ENCODE measurements at regions not wholly inside any gene's neighbourhood (a gene's known extent, or its start where the extent isn't known, plus 50 kb on each side); places are given as distances from the start of the nearest gene placed in this dataset.

DNA sequence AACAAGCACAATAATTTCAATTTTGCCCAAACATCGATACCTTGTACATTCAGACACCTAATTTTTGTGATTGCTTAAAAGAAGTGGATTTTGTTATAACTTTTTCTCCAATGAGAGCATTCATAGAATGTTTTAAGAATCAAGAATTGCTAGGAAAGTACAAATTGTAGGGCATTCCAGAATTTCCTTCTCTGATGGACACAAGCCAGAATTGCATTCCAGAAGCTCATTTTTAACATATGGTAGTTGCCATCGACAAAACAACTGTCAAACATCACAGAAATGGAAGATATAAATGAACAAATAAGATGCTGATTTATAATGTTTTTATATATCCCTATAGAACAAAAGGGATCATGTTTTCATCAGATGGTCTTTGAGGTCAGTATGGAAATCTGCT, 258.4 kb upstream of the NPVF start:
- TF ChIP-seq, protein P1, sequence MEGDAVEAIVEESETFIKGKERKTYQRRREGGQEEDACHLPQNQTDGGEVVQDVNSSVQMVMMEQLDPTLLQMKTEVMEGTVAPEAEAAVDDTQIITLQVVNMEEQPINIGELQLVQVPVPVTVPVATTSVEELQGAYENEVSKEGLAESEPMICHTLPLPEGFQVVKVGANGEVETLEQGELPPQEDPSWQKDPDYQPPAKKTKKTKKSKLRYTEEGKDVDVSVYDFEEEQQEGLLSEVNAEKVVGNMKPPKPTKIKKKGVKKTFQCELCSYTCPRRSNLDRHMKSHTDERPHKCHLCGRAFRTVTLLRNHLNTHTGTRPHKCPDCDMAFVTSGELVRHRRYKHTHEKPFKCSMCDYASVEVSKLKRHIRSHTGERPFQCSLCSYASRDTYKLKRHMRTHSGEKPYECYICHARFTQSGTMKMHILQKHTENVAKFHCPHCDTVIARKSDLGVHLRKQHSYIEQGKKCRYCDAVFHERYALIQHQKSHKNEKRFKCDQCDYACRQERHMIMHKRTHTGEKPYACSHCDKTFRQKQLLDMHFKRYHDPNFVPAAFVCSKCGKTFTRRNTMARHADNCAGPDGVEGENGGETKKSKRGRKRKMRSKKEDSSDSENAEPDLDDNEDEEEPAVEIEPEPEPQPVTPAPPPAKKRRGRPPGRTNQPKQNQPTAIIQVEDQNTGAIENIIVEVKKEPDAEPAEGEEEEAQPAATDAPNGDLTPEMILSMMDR (IDR thresholded peaks at IDR 0.05), result no peak
- TF ChIP-seq POLR2A (IDR thresholded peaks at IDR 0.05; ENCODE audit: low read depth) (no peak), EP300 (IDR thresholded peaks at IDR 0.05) (no peak), POLR2AphosphoS5 (IDR thresholded peaks at IDR 0.05) (no peak)
